HepG2 (cell line): ENCODE measurements at regions not wholly inside any gene's neighbourhood (a gene's known extent, or its start where the extent isn't known, plus 50 kb on each side); places are given as distances from the start of the nearest gene placed in this dataset.

Experiments used
- ATAC-seq: fragments of 200-7000 bp; cut with Tn5 transposase; 3 replicates; pipeline ENCODE4 v1.9.1; 2020; ENCODE audit warnings: mild to moderate bottlenecking, moderate library complexity
- BruUV-seq: library from RNA; stranded (reverse); fragments of 400-500 nt; replicated peaks from 2 replicates; lab custom pipeline; 2021; lab: Mats Ljungman, UMichigan
- CTCF ChIA-PET: fragments of 300-600 bp; formaldehyde crosslinking; extraction: SDS; loops from one replicate; lab custom pipeline; 2021; ENCODE audit warnings: low total read pairs, inconsistent platforms, low intra/inter-chr PET ratio; lab: Yijun Ruan, JAX
- POLR2A ChIA-PET: fragments of 350-600 bp; sonication (Branson Sonifier 250); formaldehyde crosslinking; loops from one replicate; lab custom pipeline; 2020; ENCODE audit warnings: antibody characterized with exemption, inconsistent platforms; lab: Yijun Ruan, JAX
- DNase-seq: peaks from one replicate; pipeline ENCODE4 v3.0.0-alpha.2; 2015; ENCODE audit warnings: low spot score
- FAIRE-seq: peaks from 3 replicates; lab custom pipeline; 2011; peaks lifted over from hg19 to GRCh38; lab: Jason Lieb, UNC
- H2AFZ ChIP-seq: one replicate; pipeline ENCODE4 v1.6.1; 2011; ENCODE audit warnings: low read length, inconsistent platforms
- H3K27ac ChIP-seq: fragments of 300-600 bp; 3 replicates; pipeline ENCODE4 v1.8.0; 2011; ENCODE audit warnings: mixed run types, mild to moderate bottlenecking, mixed read lengths, low read length, inconsistent platforms; ENCODE audit not compliant: insufficient read depth; ENCODE audit errors: extremely low read length
- H3K27me3 ChIP-seq, 2 experiments: fragments of 200-600 bp in 1 of 2; 2 replicates in 1 of 2; 3 replicates in 1 of 2; pipeline versions ENCODE4 v1.6.0 to v1.8.0; 2011; ENCODE audit warnings: low read length in 2 of 2, mild to moderate bottlenecking in 2 of 2, moderate library complexity in 2 of 2, inconsistent platforms in 1 of 2; ENCODE audit not compliant: insufficient read depth in 2 of 2, control insufficient read depth in 1 of 2
- H3K36me3 ChIP-seq, 2 experiments: fragments of 200-600 bp in 1 of 2; replicated peaks in 1 of 2; 2 replicates in 1 of 2; 3 replicates in 1 of 2; pipeline versions ENCODE4 v1.5.1 to v1.8.0; 2011; ENCODE audit warnings: low read length in 2 of 2, inconsistent platforms in 1 of 2; ENCODE audit not compliant: insufficient read depth in 2 of 2, control insufficient read depth in 1 of 2
- H3K4me1 ChIP-seq: 2 replicates; pipeline ENCODE4 v1.5.1; 2012; ENCODE audit warnings: low read length, inconsistent platforms; ENCODE audit not compliant: insufficient read depth
- H3K4me2 ChIP-seq: 2 replicates; pipeline ENCODE4 v1.6.0; 2011; ENCODE audit warnings: low read depth, low read length, inconsistent platforms
- H3K4me3 ChIP-seq, 3 experiments: fragments of 200-600 bp in 1 of 3; sonication (generic), shearing (Covaris generic) in 1 of 3; replicated peaks in 1 of 3; 2 replicates each; pipeline ENCODE4 v1.5.1; 2011 to 2016; ENCODE audit warnings: low read length in 3 of 3, inconsistent platforms in 2 of 3, low read depth in 2 of 3, mild to moderate bottlenecking in 2 of 3, control low read depth in 1 of 3, mixed read lengths in 1 of 3; ENCODE audit not compliant: insufficient read depth in 1 of 3
- H3K79me2 ChIP-seq: one replicate; pipeline ENCODE4 v1.6.1; 2011; ENCODE audit warnings: low read length, inconsistent platforms; ENCODE audit not compliant: insufficient read depth
- H3K9ac ChIP-seq: 2 replicates; pipeline ENCODE4 v1.6.0; 2011; ENCODE audit warnings: mild to moderate bottlenecking, low read depth, low read length, inconsistent platforms; ENCODE audit not compliant: insufficient read depth
- H3K9me3 ChIP-seq: 2 replicates; pipeline ENCODE4 v1.5.1; 2012; ENCODE audit warnings: mild to moderate bottlenecking, low read length
- H4K20me1 ChIP-seq: 2 replicates; pipeline ENCODE4 v1.6.0; 2011; ENCODE audit warnings: inconsistent platforms, mild to moderate bottlenecking, low read length, moderate library complexity; ENCODE audit not compliant: insufficient read depth
- CHD4 ChIP-seq: fragments of 200-600 bp; sonication (generic); IDR thresholded peaks from 2 replicates; pipeline ENCODE4 v1.7.0; 2017; ENCODE audit warnings: mild to moderate bottlenecking, low read length, borderline replicate concordance
- HDAC1 ChIP-seq: sonication (generic); formaldehyde crosslinking; IDR thresholded peaks from 2 replicates; pipeline ENCODE4 v1.5.1; 2020; ENCODE audit warnings: mild to moderate bottlenecking, missing genetic modification reagents
- HOXA3 ChIP-seq: sonication (generic); formaldehyde crosslinking; IDR thresholded peaks from 2 replicates; pipeline ENCODE4 v1.5.0; 2020; ENCODE audit warnings: missing genetic modification reagents
- POLR2G ChIP-seq: fragments of 200-400 bp; formaldehyde crosslinking; IDR thresholded peaks from 2 replicates; pipeline ENCODE4 v1.6.1; 2018; ENCODE audit warnings: mild to moderate bottlenecking, low read depth, low read length, moderate library complexity
- RBAK ChIP-seq: sonication (generic); formaldehyde crosslinking; IDR thresholded peaks from 2 replicates; pipeline ENCODE4 v1.5.1; 2020; ENCODE audit warnings: mild to moderate bottlenecking, missing genetic modification reagents
- RBM22 ChIP-seq: fragments of 200-400 bp; formaldehyde crosslinking; optimal IDR thresholded peaks from 2 replicates; pipeline ENCODE3; 2017; ENCODE audit warnings: mild to moderate bottlenecking, low read length, moderate library complexity
- SOX13 ChIP-seq, 3 experiments: fragments of 450-650 bp in 1 of 3; sonication (generic) in 1 of 3; formaldehyde crosslinking in 1 of 3; IDR thresholded peaks in 2 of 3; conservative IDR thresholded peaks in 1 of 3; 2 replicates each; pipeline versions ENCODE4 v1.5.0 to v1.6.1; 2016 to 2020; ENCODE audit warnings: antibody characterized with exemption in 1 of 3, mild to moderate bottlenecking in 1 of 3, missing compliant biosample characterization in 1 of 3, missing genetic modification reagents in 1 of 3, moderate library complexity in 1 of 3
- SPEN ChIP-seq: sonication (generic); formaldehyde crosslinking; IDR thresholded peaks from 2 replicates; pipeline ENCODE4 v1.5.1; 2020; ENCODE audit warnings: low read depth, mild to moderate bottlenecking, missing genetic modification reagents
- TARDBP ChIP-seq: sonication (generic); formaldehyde crosslinking; IDR thresholded peaks from 2 replicates; pipeline ENCODE4 v1.8.0; 2022; ENCODE audit warnings: mild to moderate bottlenecking, missing genetic modification reagents
- TFDP2 ChIP-seq: sonication (generic); formaldehyde crosslinking; IDR thresholded peaks from 2 replicates; pipeline ENCODE4 v1.4.0; 2020; ENCODE audit warnings: missing genetic modification reagents
- ZFX ChIP-seq: sonication (generic); formaldehyde crosslinking; IDR thresholded peaks from 2 replicates; pipeline ENCODE4 v1.4.0; 2020; ENCODE audit warnings: mild to moderate bottlenecking, low read depth, missing genetic modification reagents, moderate library complexity
- ZNF629 ChIP-seq: sonication (generic); formaldehyde crosslinking; conservative IDR thresholded peaks from 2 replicates; pipeline ENCODE4 v1.5.0; 2020; ENCODE audit warnings: missing genetic modification reagents
- WGBS: methylation state at CpG from one replicate; pipeline ENCODE4 v1.1.6; 2017; ENCODE audit warnings: low lambda C conversion rate; 5-methylcytosine and 5-hydroxymethylcytosine counted together
- in situ Hi-C: cut with HindIII; loops from 2 replicates; pipeline ENCODE4 v1.10.0; 2017; ENCODE audit warnings: low pct_unique_long_range_greater_than_20kb; ENCODE audit not compliant: extremely low pct_ligation_motif_present
- intact Hi-C: fragments of 100-400 bp; cut with micrococcal nuclease; formaldehyde crosslinking; loops from one replicate; pipeline ENCODE4 v1.10.0; 2022; ENCODE audit not compliant: unreplicated experiment
- small RNA-seq, 3 experiments: library from RNA; depleted of rRNA; stranded (forward); fragments of <200 nt; gene quantifications; one replicate each; pipeline ENCODE3, GENCODE V24; 2012; ENCODE audit warnings: low read depth in 2 of 3, low replicate concordance in 1 of 3; ENCODE audit not compliant: insufficient read length in 3 of 3, insufficient read depth in 2 of 3

GRCh38 chr16:72224260-72224768, 52.4 kb upstream of the PMFBP1 start (continued):
- peak; percentile 73; the same call in 1 of the 2 replicates for TF ChIP-seq SPEN
- 0 out of 2 replicates have a peak, but pooled peaks have one; percentile 33 for TF ChIP-seq ZFX
- TF ChIP-seq POLR2G = no peak
- 0 out of 2 replicates have a peak, but pooled peaks have one; percentile 58 for TF ChIP-seq RBAK
- TF ChIP-seq SOX13 (IDR thresholded peaks at IDR 0.05) = no peak; the same call in 1 of the 2 replicates
- peak in 1 of 2 experiments; percentile 46; a peak in 1 of 4 replicates for TF ChIP-seq SOX13 (CRISPR knock-in tag; conservative IDR thresholded peaks at IDR 0.05 in 1 of 2, IDR thresholded peaks at IDR 0.05 in 1 of 2)
- peak; percentile 48; the same call in 1 of the 2 replicates for TF ChIP-seq TFDP2 (CRISPR knock-in tag)
- peak; percentile 53; the same call in 1 of the 2 replicates for TF ChIP-seq HDAC1
- peak; percentile 35; the same call in 1 of the 2 replicates for TF ChIP-seq HOXA3 (CRISPR knock-in tag)
- TF ChIP-seq TARDBP (CRISPR knock-in tag) = 0 out of 2 replicates have a peak, but pooled peaks have one; percentile 17

GRCh38 chr16:72222503-72222902, 50.5 kb upstream of the PMFBP1 start:
- BruUV-seq = no TSS peak
- in situ Hi-C loops = no loop called here
- ATAC-seq = no peak

More at GRCh38 chr16:72222503-72222902, 50.5 kb upstream of the PMFBP1 start:
- Histone ChIP-seq H3K79me2 (no peaks in the 10 kb centered on the region), H3K9ac (no peak overlapping the region), H3K36me3 (no peaks in the 10 kb centered on the region), H3K4me2 (no peak overlapping the region), H2AFZ (no peak overlapping the region), H3K4me3 (no peak overlapping the region), H4K20me1 (no peaks in the 10 kb centered on the region), H3K27me3 (no peaks in the 10 kb centered on the region), H3K9me3 (no peaks in the 10 kb centered on the region)
- ChIA-PET POLR2A (no interaction called here), CTCF (no interaction called here)
- FAIRE-seq = no peak
- intact Hi-C loops = no loop called here
- WGBS = 83% methylated on average over 2 of the region's 2 CpGs
- no peak for DNase-seq
- TF ChIP-seq ZNF629 (CRISPR knock-in tag) = peak; percentile 74
- TF ChIP-seq RBM22 = no peak
- TF ChIP-seq CHD4 = peak; percentile 68; the same call in 1 of the 2 replicates
- TF ChIP-seq, all 625 proteins: peak for 2
- H3K4me1 ChIP-seq = peaks cover 33% of the 10 kb centered on the region
- no peak overlapping the region for H3K27ac ChIP-seq

Small RNA genes lying in the stretch of these regions (small RNA-seq; reads per million reads assigned to genes)
- 0 reads per million in 3 experiments for gene RF00026
- gene RNU7-90P = 0 reads per million in 3 experiments
